Testis (tissue), 2 donors: ENCODE measurements at regions not wholly inside any gene's neighbourhood (a gene's known extent, or its start where the extent isn't known, plus 50 kb on each side); places are given as distances from the start of the nearest gene placed in this dataset.

Experiments used
- DNase-seq: peaks from one replicate; pipeline ENCODE4 v3.0.0-alpha.2; 2019
- H3K27ac ChIP-seq, 2 donors: fragments of 200-600 bp; sonication (generic); one replicate each; pipeline ENCODE4 v1.5.1; 2019
- H3K27me3 ChIP-seq: fragments of 200-600 bp; sonication (generic); one replicate; pipeline ENCODE4 v1.5.1; 2019
- H3K36me3 ChIP-seq: fragments of 200-600 bp; sonication (generic); one replicate; pipeline ENCODE4 v1.5.1; 2017; ENCODE audit warnings: low read depth; ENCODE audit errors: missing control alignments
- H3K4me1 ChIP-seq: fragments of 200-600 bp; sonication (generic); one replicate; pipeline ENCODE4 v1.5.1; 2019
- H3K4me3 ChIP-seq, 2 donors: fragments of 200-600 bp; sonication (generic); one replicate each; pipeline ENCODE4 v1.5.1; 2017 to 2019
- H3K9me3 ChIP-seq: fragments of 200-600 bp; sonication (generic); one replicate; pipeline ENCODE4 v1.5.1; 2017
- POLR2A ChIP-seq: fragments of 450-650 bp; IDR thresholded peaks from one replicate; pipeline ENCODE4 v1.6.1; 2017; ENCODE audit warnings: antibody characterized with exemption, mild to moderate bottlenecking, moderate library complexity
- WGBS, 2 donors: methylation state at CpG; one replicate each; pipeline ENCODE4 v1.1.5; 2018; 5-methylcytosine and 5-hydroxymethylcytosine counted together
- intact Hi-C: fragments of 100-400 bp; cut with DNase I; formaldehyde crosslinking; loops from one replicate; pipeline ENCODE4 v1.15.1; 2023; ENCODE audit warnings: low total_unique reads
- TF ChIP-seq, protein P1 (sequence below), 3 experiments: fragments of 450-650 bp in 2 of 3; fragments of 200-600 bp in 1 of 3; sonication (generic) in 1 of 3; IDR thresholded peaks; one replicate each; pipeline ENCODE4 v1.5.1; 2016 to 2019; ENCODE audit warnings: antibody characterized with exemption in 3 of 3, mild to moderate bottlenecking in 2 of 3, moderate library complexity in 1 of 3

- DNase-seq, result no peak
- H3K27ac ChIP-seq, result no peak overlapping the region
- intact Hi-C loops, result no loop called here
- no peaks in the 10 kb centered on the region for H3K27me3 ChIP-seq
- WGBS, 2 donors, result 69 to 77% methylated on average over 1 of the region's 1 CpG
- no peaks in the 10 kb centered on the region for H3K9me3 ChIP-seq
- no peak for TF ChIP-seq POLR2A
- TF ChIP-seq, protein P1, sequence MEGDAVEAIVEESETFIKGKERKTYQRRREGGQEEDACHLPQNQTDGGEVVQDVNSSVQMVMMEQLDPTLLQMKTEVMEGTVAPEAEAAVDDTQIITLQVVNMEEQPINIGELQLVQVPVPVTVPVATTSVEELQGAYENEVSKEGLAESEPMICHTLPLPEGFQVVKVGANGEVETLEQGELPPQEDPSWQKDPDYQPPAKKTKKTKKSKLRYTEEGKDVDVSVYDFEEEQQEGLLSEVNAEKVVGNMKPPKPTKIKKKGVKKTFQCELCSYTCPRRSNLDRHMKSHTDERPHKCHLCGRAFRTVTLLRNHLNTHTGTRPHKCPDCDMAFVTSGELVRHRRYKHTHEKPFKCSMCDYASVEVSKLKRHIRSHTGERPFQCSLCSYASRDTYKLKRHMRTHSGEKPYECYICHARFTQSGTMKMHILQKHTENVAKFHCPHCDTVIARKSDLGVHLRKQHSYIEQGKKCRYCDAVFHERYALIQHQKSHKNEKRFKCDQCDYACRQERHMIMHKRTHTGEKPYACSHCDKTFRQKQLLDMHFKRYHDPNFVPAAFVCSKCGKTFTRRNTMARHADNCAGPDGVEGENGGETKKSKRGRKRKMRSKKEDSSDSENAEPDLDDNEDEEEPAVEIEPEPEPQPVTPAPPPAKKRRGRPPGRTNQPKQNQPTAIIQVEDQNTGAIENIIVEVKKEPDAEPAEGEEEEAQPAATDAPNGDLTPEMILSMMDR (IDR thresholded peaks at IDR 0.05), result no peak
- H3K4me1 ChIP-seq, result no peaks in the 10 kb centered on the region
- H3K36me3 ChIP-seq, result no peaks in the 10 kb centered on the region
- no peak overlapping the region for H3K4me3 ChIP-seq
Measured at GRCh38 chr4:111499706-111500105, 645.5 kb upstream of the FAM241A start.

DNA sequence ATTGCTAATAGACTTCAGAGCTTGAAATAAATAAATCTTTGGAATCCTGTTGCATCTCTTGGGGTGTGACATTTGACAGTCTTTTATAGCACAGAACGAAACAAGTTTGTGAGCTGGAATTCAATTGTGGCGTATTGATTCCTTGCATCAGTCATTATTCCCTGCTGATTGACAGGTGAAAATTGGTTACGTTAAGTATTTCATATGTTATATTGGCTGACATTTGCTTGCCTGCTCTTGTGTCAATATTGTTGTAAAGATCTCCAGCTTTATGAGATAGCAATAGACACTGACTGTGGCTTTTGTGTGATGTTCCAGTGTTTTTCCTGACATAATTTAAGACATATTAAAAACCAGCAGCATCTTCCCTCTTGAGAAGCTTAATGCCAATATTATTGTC is 644.4 kb upstream of the FAM241A start:
- H3K27me3 ChIP-seq, result no peaks in the 10 kb centered on the region
- H3K4me3 ChIP-seq, result no peak overlapping the region
- H3K9me3 ChIP-seq, result no peaks in the 10 kb centered on the region
- no peaks in the 10 kb centered on the region for H3K36me3 ChIP-seq
- WGBS, 2 donors, result 75 to 92% methylated on average over 3 of the region's 3 CpGs
- TF ChIP-seq, protein P1 (IDR thresholded peaks at IDR 0.05), result no peak
- TF ChIP-seq POLR2A, result no peak
- DNase-seq, result no peak
- H3K4me1 ChIP-seq, result no peaks in the 10 kb centered on the region
- intact Hi-C loops, result no loop called here
- no peak overlapping the region for H3K27ac ChIP-seq

DNA sequence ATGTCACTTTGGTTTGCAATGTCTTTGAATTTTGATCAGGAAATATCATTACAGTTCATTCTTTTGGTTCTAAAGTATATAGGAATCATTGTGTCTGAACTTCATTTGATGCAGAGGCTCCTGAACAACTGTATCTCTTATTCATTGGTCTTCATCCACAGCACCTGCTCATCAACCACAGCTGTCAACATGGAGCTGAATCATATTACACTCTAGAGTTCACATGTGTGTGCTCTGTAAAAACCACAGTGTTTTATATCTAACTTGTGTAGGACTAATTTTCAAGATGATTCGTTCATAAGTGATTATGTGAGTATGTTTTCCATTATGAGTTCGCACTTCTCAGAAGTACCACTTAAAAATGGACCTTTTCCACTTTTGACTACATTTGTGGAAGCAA is 643.3 kb upstream of the FAM241A start:
- H3K27me3 ChIP-seq, result no peaks in the 10 kb centered on the region
- H3K27ac ChIP-seq, result no peak overlapping the region
- no peaks in the 10 kb centered on the region for H3K36me3 ChIP-seq
- intact Hi-C loops, result no loop called here
- WGBS, 2 donors, result 93 to 95% methylated on average over 2 of the region's 2 CpGs
- no peaks in the 10 kb centered on the region for H3K4me1 ChIP-seq
- DNase-seq, result no peak
- no peak for TF ChIP-seq POLR2A
- TF ChIP-seq, protein P1 (IDR thresholded peaks at IDR 0.05), result no peak
- no peaks in the 10 kb centered on the region for H3K9me3 ChIP-seq
- no peak overlapping the region for H3K4me3 ChIP-seq

- WGBS, 2 donors, result 88 to 90% methylated on average over 2 of the region's 2 CpGs
- H3K36me3 ChIP-seq, result no peaks in the 10 kb centered on the region
- no peak for DNase-seq
- no peak overlapping the region for H3K4me3 ChIP-seq
- no peaks in the 10 kb centered on the region for H3K9me3 ChIP-seq
- TF ChIP-seq, protein P1 (IDR thresholded peaks at IDR 0.05), result no peak
- no peak for TF ChIP-seq POLR2A
- no peaks in the 10 kb centered on the region for H3K27me3 ChIP-seq
- intact Hi-C loops, result no loop called here
- H3K4me1 ChIP-seq, result no peaks in the 10 kb centered on the region
- H3K27ac ChIP-seq, result no peak overlapping the region
Measured at GRCh38 chr4:111502626-111503025, 642.6 kb upstream of the FAM241A start.

DNA sequence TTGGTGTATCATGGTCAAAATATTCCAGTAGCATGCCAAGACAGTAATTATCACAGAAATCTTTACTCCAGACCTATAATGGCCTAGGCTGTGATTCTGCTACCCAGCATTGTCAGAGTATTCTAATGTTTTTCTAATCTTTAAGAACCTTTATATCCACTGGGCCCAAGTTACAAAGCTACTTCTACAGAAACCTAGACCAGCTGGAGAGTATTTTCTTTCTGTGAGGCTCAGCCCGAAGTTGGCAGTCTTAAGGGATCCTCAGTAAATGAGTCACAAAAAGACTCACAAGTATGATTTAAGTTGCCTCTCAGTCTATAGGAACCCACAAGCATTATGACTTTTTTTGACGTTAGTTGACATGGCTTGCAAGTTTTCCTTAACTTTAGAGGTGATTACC is 638.5 kb upstream of the FAM241A start:
- WGBS, 2 donors, result 87 to 95% methylated on average over 2 of the region's 2 CpGs
- no peaks in the 10 kb centered on the region for H3K27me3 ChIP-seq
- no peak overlapping the region for H3K27ac ChIP-seq
- H3K9me3 ChIP-seq, result no peaks in the 10 kb centered on the region
- no peaks in the 10 kb centered on the region for H3K4me1 ChIP-seq
- intact Hi-C loops, result no loop called here
- DNase-seq, result no peak
- H3K36me3 ChIP-seq, result no peaks in the 10 kb centered on the region
- TF ChIP-seq POLR2A, result no peak
- TF ChIP-seq, protein P1 (IDR thresholded peaks at IDR 0.05), result no peak
- no peak overlapping the region for H3K4me3 ChIP-seq
